HG03457 (cell line): ENCODE measurements at regions not wholly inside any gene's neighbourhood (a gene's known extent, or its start where the extent isn't known, plus 50 kb on each side); places are given as distances from the start of the nearest gene placed in this dataset.
"Not testable (repeated sequence)": the region's sequence is repeated elsewhere in the genome, so short reads cannot be mapped to it uniquely, and the experiment has no call there.

Experiments
- ATAC-seq: cut with Tn5 transposase; IDR thresholded peaks from one replicate; pipeline ENCODE4 v1.9.1; 2021; ENCODE audit warnings: moderate number of reproducible peaks; ENCODE audit not compliant: unreplicated experiment

DNA sequence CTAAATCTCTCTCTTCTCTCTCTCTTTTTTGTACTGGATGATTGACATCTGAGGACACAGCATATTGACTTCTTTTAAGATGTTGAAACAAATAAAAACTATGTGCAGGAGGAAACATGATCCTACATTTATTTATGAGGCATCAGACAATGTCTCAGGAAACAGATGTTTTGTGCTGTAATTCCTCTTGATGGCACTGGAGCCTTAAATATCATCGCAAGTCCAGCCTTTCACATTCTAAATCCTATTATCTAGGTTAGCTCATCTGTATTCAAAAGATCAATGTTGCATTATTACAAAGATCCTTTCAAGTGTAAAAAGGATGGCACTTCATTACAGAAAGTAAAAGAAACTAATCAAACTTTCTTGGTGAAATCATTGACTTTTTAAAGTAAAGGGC lies 63.9 kb downstream of the MAT2B start:
- no peak for ATAC-seq

DNA sequence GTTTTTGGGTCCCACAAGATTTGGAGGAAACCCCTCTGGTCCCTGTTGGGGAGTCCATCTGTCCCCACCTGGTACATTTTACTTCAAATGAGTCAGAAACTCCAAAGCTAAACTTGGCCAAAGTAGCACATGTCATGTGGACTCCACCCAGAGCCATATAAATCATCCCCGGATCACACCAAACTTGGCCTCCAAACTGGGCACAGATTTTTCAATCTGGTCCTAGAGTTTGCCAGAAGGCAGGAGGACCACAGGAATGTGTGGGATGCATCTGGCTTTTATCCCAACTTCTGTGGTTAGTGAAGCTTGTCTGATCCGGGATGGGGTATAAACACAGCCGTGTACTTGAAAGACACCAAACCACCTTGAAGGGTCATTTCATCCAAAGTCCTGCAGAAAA lies 66.3 kb downstream of the MAT2B start:
- no peak for ATAC-seq

DNA sequence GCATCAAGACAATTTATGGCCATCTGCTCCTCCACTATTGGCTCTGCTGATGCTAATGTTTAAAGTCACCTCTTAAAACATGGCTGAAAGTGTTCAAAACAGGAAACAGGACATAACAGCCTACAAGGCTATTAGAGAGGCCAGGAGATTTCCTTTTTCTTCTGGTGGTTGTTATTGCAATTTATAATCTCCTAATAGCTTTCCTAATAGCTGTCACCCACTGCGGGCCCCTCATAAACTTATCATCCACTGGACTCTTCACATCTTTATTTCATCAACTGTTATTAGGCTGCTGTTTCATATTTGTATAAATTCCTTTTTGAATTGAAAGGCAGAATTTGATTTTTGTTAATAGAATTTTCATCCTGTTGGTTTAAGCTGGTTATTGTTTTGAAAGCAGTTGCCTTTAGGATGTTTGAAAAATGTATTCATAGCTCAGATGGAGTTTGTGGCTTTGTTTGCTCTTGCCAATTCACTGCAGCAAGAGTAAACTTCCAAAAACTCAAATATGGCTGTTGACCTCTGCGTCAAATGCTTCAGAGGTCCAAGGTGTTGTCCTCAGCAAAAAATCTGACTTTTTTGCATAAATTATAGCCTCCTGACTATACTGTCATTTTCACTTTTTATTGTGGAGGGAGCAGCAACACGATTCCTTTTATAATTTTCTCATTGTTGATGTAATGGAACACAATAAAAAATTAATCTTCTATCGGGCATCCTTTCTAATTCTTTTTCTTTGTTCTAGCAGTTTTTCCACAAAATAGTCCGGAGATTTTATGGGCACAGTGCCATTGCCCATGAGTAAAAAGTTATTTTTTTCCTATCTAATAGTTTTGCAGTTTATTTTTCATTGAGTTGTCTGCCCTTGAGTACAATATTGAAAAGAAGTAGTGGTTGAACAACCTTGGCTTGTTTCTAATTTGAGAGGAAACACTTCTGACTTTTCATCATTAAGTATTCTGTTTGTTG lies 69.3 kb downstream of the MAT2B start:
- ATAC-seq = no peak

DNA sequence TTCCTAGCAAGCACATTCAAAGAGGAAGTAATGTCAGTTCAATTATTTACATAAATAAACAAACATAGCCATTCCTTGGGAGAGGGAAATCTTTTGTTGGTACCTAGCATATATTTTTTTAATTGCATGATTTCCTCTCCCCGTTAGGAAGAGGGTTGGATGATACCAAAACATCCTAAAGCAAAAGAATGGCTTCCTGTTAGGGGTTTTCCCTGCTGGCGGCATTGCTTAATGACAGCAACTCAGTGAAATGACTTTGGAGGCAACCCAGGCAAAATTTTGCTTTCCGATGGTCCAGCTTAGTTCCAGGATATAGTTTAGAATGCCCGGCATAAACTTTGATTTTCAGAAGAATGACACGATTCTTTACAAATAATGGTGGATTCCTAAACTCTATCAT lies 73.2 kb downstream of the MAT2B start:
- no peak for ATAC-seq

DNA sequence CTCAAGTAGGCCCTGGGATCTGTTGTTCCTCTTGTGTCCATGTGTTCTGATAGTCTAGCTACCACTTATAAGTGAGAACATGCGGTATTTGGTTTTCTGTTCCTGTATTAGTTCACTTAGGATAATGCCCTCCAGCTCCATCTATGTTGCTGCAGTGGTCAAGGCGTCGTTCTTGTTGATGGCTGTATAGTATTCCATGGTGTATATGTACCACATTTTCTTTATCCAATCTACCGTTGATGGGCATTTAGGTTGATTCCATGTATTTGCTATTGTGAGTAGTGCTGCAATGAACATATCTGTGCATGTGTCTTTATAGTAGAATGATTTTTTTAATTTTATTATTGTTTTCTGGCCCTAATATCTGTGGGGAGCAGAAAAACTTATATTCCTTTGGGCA lies 74.3 kb downstream of the MAT2B start:
- ATAC-seq = no peak

DNA sequence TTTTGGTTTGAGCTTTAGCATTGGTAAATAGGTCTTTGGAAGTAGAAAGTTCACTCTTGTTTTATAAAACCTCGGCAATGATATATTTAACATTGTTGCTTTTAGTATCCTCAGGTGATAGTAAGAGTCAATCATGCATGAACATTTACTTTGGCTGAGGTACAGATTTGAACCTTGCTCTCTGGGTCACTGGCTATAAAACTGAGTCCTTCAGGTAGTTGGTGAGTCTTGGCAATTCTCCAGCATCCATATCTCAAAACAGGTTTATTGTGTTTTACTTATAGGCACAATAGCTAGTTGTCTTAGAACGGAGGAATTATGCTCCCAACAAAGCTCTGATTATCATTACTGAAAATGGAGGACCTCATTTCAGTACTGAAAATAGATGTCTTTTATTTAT lies 75.1 kb downstream of the MAT2B start:
- ATAC-seq = no peak

DNA sequence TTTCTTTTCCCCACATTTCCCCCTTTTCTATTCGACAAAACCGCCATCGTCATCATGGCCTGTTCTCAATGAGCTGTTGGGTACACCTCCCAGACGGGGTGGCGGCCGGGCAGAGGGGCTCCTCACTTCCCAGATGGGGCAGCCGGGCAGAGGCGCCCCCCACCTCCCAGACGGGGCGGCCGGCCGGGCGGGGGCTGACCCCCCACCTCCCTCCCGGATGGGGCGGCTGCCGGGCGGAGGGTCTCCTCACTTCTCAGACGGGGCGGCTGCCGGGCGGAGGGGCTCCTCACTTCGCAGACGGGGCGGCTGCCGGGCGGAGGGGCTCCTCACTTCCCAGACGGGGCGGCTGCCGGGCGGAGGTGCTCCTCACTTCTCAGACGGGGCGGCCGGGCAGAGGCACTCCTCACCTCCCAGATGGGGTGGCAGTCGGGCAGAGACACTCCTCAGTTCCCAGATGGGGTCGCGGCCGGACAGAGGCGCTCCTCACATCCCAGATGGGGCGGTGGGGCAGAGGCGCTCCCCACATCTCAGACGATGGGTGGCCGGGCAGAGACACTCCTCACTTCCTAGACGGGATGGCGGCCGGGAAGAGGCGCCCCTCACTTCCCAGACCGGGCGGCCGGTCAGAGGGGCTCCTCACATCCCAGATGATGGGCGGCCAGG lies 78.2 kb downstream of the MAT2B start:
- not testable (repeated sequence) for ATAC-seq

DNA sequence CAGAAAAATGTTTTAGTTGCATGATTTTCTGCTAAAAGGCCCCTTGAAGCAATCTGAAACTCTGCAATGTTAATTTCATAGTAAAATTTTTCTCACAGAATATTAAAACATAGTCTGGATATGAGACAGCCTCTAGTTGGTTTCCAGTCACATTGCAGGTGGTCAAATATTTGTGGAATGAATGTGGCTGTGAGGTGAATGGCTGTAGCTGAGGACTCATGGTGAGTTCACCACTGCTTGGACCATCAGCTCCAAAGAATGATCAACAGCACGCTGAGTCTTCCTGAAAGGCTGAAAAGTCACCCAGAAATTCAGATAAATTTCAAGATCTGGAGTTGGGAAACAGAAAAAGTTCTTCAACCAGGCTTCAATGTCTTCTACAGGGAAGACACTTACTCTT lies 79.8 kb downstream of the MAT2B start:
- no peak for ATAC-seq

DNA sequence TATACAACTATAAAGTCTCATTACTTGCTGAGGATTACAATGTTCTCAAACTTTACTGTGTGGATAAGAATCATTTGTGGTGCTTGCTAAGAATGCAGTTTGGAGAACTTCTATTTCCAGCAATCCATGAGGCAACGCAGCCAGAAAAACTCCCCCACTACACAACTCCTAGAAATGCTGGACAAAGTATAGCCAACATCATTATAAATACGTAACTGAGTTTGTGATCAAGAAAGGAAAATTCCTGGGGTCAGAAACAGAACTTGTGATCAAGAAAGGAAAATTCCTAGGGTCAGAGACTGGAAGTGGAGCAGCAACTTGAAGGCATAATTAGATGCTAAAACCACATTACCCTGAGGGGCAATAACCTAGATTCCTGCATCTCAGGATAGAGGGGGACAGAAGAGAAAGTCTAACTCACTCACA lies 81.1 kb downstream of the MAT2B start:
- no peak for ATAC-seq

DNA sequence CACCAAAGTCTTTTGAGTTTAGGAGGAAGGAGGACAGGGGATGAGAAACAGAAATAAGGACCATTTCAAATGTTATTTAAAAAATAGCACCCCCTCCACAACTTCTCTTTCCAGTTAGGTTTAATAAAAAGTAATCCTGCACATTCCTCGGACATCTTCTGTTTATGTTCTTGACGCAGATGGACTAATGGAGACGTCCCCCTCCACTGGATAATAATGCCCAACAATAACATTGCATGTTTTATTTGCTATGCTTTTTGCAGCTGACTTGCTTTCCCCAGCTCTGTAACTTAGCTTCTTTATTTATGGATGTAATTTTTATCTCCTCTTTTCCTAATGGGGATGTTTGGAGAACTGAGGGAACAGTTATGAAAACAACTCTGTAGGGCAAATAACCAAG lies 89.5 kb downstream of the MAT2B start:
- no peak for ATAC-seq

DNA sequence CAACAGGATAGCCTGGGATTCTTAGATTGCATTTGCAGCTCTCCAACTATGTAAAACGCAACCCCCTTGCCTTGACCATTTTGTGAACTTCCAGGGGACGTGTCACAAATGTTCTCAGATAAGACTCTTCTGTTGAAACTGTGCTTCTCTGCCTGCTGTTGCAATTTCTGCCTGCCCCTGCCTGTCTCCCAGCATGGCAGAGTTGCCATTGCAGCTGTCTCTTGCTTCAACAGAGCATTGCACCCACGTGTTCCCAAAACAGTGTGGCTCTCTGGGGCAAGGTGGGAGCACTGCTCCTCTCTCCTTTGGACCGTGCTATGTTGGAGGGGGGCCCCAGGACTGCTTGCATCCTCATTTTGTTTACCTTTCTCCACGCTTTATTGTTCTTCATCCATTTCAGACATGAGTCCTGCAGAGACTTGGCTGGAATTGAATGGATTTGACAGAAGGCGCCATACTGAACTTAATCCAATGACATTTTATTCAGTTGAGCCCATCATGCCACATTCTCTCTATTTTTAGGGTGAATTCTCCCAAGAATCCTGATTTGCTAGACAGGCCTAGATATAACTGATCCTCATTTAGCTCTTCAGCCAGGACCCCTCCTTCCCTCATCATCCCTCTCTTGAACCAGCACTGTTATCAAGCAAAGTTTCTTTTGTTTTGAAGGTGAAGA lies 90.7 kb downstream of the MAT2B start:
- no peak for ATAC-seq

DNA sequence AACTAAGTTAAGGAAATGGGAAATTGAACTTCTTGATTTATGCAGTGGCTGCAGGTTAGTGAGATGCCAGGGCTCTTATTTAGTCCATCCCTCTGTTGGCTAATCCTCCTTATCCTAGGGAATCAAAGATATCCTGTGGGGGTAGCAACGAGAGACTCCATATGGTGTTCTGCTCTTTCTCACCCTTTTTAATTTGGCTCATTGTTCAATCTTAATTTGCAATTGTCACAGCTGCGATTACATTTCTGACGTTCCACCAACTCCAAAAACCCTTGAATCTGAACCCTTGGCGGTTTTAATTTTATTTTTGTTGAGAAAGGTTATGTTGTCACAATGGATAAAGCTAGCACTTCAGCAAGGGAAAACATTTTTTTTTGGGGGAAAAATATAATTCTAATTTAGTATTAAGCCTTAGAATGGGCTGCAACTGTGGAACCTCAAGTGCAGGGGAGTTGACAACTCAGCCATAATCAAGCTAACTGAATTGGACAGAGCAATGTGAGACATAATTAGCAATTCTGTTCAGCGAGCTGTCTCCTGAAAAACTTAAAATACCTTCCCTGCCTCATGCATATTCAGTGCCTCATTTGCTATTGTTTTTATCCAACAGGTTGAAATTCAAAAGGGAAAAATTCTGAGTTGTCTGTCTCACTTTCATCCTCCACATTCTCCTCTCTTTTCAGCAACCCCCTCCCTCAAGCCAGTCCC lies 91.3 kb downstream of the MAT2B start:
- no peak for ATAC-seq

DNA sequence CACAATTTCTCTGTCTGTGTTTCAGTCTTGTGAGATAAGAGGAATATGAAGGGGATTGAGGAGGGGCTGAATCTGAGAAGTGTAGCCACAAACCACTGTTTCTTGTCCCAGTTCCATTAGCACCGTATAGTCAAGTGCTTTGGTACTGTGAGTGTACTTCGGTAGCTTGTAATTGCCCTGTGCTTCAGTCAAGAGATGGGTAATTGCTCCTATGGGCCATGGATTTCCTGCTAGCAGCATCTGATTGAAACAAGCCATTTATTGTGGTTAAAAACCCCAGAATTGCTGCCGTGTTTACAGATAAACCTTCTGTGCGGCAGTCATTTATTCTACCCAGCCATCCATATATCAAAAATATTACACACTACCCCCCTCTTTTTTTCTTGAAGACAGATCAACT lies 98.6 kb downstream of the MAT2B start:
- ATAC-seq = no peak

DNA sequence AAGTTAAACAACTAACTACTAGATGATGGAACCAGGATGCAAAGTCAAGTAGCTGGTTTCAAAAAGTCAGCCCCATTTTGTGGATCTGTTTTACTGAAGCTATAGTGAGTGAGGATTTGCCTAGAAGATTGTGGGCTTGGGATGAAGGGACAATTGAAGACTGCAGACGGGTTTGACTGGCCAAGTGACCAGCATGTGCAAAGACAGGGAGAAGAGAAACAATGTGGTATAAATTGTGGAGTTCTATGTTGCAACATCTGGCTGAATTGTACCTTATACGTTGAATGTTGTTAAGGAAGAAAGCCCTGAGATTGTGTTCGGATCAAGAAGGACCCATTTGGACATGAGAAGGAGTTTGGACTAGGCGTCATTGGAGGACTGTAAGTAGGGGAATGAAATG lies 101.8 kb downstream of the MAT2B start:
- no peak for ATAC-seq

DNA sequence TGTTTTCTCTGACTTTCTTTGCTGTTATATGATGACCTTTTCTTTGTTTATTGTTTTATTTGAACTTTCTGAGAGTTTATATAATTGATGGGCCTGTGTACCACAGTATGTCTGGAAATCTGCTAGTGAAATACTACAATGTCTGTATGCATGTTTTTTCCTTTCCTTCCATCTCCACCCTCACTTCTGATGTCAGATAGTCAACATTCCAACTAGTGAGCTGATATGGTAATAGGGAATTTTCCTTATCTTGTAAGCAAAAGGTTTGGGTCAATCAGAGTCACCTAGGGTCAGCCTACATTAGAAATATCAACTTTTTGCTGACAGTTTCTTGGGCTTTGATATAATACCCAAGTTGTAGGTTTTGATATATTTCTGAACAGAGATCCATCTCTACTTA lies 103.2 kb downstream of the MAT2B start:
- no peak for ATAC-seq

DNA sequence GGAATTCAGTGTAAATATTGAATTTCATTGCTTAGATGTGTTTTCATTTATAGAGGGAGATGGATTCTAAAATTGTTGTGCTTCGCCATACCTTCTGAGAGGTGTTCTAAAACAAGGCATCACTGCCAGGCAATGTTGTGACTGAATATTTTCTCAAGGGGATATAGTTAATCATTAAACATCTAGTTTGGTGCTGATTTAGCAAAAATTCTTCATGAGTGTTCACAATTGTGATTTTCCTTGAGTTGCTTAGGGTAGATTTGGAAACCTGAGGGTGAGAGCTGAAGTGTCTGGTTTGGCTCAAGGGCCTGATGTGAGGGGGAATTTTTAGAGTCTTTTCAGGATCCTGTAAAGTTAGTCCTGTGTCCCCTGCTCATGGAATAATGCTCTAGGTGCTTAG lies 104.5 kb downstream of the MAT2B start:
- ATAC-seq = no peak

DNA sequence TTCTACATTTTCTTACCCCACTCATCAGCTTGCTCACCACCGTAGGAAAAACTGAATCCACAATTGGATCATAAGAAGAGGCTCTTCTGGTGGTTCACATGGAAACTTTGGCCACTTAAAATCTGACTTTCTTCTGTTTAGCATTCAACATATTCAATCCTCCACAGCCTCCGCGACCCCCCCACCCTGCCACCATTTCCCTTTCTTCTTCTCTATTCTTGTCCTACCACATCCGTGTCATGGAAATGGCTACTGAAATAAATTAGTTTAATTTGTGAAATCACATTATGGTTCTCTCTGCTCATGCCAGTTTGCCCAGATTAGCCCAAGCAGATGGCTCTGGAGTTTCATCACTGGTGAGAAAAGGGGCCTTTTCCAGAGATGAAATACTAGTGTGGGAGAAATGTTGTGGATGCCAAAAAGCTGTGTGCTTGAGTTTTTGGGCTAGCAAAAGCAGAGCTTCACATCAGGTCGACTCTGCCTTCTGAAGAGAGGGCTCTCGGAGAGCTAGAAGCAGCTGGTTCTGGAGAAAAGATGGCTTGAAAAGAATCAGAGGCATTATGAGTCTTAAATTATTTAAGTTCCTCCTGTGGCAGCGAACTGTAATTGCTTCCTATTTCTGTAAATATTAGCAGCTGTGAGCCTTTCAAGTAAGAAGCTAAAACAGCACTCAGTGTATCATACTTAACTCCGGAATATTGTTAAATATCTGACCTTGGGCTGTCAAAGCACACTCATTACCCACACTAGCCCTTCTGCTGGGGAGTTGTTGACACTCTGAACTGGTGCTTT lies 107.1 kb downstream of the MAT2B start:
- no peak for ATAC-seq

DNA sequence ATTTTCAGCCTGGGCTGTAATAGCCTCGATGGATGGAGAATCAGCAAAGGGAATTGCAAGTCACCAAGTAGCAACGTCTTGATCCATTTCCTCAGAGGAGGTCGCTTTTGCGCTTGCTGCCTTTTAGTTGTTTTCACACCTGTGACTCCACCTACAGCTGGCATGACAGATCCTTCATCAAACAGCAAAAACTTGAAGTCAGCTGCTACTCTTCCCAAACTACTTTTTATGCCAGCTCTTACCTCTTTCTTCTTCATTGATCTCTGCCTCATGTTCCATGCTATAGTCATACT lies 107.7 kb downstream of the MAT2B start:
- ATAC-seq = no peak

DNA sequence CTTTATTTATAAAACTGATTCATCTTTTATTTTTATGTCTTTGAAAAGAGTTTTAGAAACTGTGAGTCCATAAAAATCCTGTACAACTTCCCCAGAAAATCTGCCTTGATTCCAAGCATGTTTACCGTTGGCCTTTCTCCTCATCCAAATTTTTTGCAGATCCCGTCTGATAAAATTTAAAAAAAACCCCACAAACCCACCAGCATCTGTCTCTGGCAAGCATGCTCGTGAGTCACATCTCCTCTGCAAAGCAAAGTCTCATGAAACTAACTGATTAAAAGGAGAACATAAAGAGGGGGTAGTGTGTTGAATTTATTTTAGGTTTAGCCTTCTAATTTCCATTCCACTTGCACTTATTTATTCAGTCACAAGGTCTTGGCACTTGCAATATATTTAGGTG lies 109.4 kb downstream of the MAT2B start:
- no peak for ATAC-seq

DNA sequence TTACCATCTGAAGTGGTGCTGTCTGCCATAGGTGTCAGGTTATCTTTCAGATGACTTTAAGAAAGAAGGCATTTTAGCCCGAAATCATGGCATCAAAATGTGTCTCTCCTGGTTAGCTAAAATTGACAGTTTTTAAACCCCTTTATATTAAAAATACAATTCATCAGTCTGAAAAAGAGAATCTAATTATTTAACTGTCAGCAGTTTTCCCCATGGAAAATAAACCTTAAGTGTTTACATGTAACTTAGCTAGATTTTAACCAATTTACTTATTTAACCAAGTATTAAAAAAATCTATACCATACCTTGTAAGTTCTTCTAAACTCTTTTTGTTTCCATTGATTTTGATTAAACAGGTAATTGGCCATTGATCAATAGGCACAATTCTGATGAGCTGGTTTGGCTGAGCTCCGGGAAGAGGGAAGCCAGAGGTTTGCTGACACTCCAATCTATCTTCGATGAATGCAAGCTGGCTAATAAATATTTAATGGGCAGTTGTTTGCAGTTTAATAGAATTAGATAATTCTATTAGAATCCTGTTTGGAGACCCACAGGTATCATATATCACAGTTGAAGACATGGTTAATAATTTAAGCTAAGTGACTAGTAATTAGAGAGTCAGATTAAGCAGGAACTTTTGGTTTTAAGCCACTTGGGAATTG lies 114.0 kb downstream of the MAT2B start:
- ATAC-seq = no peak
